HG03039 (cell line): ENCODE measurements at regions not wholly inside any gene's neighbourhood (a gene's known extent, or its start where the extent isn't known, plus 50 kb on each side); places are given as distances from the start of the nearest gene placed in this dataset.

Source experiments
- ATAC-seq: cut with Tn5 transposase; IDR thresholded peaks from one replicate; pipeline ENCODE4 v1.9.1; 2021; ENCODE audit warnings: mild to moderate bottlenecking, moderate library complexity; ENCODE audit not compliant: unreplicated experiment

GRCh38 chr4:24117975-24118374 lies 228.1 kb upstream of the PPARGC1A start:
- ATAC-seq = no peak

- ATAC-seq = no peak
Measured at GRCh38 chr4:24116107-24116506, 226.3 kb upstream of the PPARGC1A start.

- ATAC-seq = no peak
Measured at GRCh38 chr4:24114919-24115500, 225.2 kb upstream of the PPARGC1A start.

GRCh38 chr4:24114444-24114843 lies 224.6 kb upstream of the PPARGC1A start:
- no peak for ATAC-seq

- no peak for ATAC-seq
Measured at GRCh38 chr4:24112466-24112865, 222.6 kb upstream of the PPARGC1A start.

- no peak for ATAC-seq
Measured at GRCh38 chr4:24108567-24108966, 218.7 kb upstream of the PPARGC1A start.

GRCh38 chr4:24105327-24106038 lies 215.6 kb upstream of the PPARGC1A start:
- no peak for ATAC-seq

- ATAC-seq = no peak
Measured at GRCh38 chr4:24104158-24104565, 214.3 kb upstream of the PPARGC1A start.

GRCh38 chr4:24103434-24104157 lies 213.7 kb upstream of the PPARGC1A start:
- ATAC-seq = no peak

- no peak for ATAC-seq
Measured at GRCh38 chr4:24102621-24103020, 212.8 kb upstream of the PPARGC1A start.

GRCh38 chr4:24096603-24097002 lies 206.8 kb upstream of the PPARGC1A start:
- no peak for ATAC-seq

- no peak for ATAC-seq
Measured at GRCh38 chr4:24094726-24095125, 204.9 kb upstream of the PPARGC1A start.

- ATAC-seq = no peak
Measured at GRCh38 chr4:24093446-24093845, 203.6 kb upstream of the PPARGC1A start.

GRCh38 chr4:24091639-24092233 lies 201.9 kb upstream of the PPARGC1A start:
- no peak for ATAC-seq

GRCh38 chr4:24089851-24090534 lies 200.1 kb upstream of the PPARGC1A start:
- ATAC-seq = no peak

GRCh38 chr4:24080871-24081270 lies 191.0 kb upstream of the PPARGC1A start:
- no peak for ATAC-seq

- ATAC-seq = no peak
Measured at GRCh38 chr4:24078347-24078962, 188.6 kb upstream of the PPARGC1A start.

GRCh38 chr4:24076811-24077210 lies 187.0 kb upstream of the PPARGC1A start:
- no peak for ATAC-seq

- ATAC-seq = no peak
Measured at GRCh38 chr4:24073948-24074347, 184.1 kb upstream of the PPARGC1A start.

GRCh38 chr4:24071612-24072372 lies 181.9 kb upstream of the PPARGC1A start:
- no peak for ATAC-seq
